ENCODE measurements at regions not wholly inside any gene's neighbourhood (a gene's known extent, or its start where the extent isn't known, plus 50 kb on each side); places are given as distances from the start of the nearest gene placed in this dataset.

DNA sequence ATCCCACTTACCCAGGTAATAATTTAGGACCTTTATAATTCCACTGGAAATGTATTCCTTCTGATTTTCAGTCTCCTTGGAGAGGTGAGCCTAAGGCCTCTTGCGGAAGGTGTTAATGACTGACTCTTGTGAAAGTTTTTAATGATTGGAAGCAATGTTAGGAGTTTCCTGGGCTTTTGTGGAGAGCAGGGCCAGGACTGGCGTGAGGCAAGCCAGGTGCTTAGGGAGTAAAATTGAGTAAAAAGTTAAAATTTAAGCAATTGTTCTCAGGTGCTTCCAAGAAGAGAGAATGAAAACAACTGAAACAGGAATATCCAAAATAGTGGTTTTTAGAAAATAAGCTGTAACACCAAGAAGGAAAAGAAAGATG, 130.6 kb upstream of the TGFBR2 start:
- TF ChIP-seq SP1 (CRISPR knock-in tag; conservative IDR thresholded peaks at IDR 0.05) (no peak), CTCF (IDR thresholded peaks at IDR 0.05) (no peak), ATF2 (CRISPR knock-in tag; IDR thresholded peaks at IDR 0.05; ENCODE audit: borderline replicate concordance, low read depth) (no peak), CREB1 (CRISPR knock-in tag; IDR thresholded peaks at IDR 0.05) (no peak), ZNF416 (CRISPR knock-in tag; IDR thresholded peaks at IDR 0.05) (no peak), ESRRA (CRISPR knock-in tag; IDR thresholded peaks at IDR 0.05; ENCODE audit: borderline replicate concordance) (no peak), PREB (CRISPR knock-in tag; IDR thresholded peaks at IDR 0.05; ENCODE audit: borderline replicate concordance) (no peak), MLX (CRISPR knock-in tag; IDR thresholded peaks at IDR 0.05) (no peak), JUN (CRISPR knock-in tag; IDR thresholded peaks at IDR 0.05) (no peak), TCF7 (CRISPR knock-in tag; IDR thresholded peaks at IDR 0.05; ENCODE audit: low read depth) (no peak), ZNF317 (CRISPR knock-in tag; IDR thresholded peaks at IDR 0.05; ENCODE audit: borderline replicate concordance, low read depth) (no peak), USF2 (CRISPR knock-in tag; IDR thresholded peaks at IDR 0.05) (no peak)
